GM12872 (cell line): ENCODE measurements at regions not wholly inside any gene's neighbourhood (a gene's known extent, or its start where the extent isn't known, plus 50 kb on each side); places are given as distances from the start of the nearest gene placed in this dataset.

Source experiments
- TF ChIP-seq, protein P1 (sequence below): IDR thresholded peaks from 3 replicates; pipeline ENCODE4 v1.5.1; 2011; ENCODE audit warnings: low read depth, mild to moderate bottlenecking, low read length, moderate library complexity; ENCODE audit not compliant: insufficient read depth

DNA sequence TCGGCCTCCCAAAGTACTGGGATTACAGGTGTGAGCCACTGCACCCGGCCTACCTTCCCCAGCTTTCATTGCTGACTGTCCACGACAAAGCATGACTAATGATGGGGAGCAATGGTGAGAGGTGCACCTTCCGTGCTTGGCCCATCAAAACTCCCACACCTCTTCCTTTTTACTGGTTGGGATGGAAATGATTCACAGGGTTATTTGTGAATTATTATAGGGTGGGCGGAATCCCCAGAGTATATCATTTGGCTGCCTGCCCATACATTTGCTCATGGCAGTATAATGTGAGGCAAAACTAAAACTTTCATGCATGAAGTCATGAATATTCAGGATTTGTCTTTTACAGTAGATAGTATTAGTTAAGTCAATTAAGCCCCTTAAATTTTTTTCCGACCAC lies 334.2 kb upstream of the NETO1 start:
- TF ChIP-seq, protein P1, sequence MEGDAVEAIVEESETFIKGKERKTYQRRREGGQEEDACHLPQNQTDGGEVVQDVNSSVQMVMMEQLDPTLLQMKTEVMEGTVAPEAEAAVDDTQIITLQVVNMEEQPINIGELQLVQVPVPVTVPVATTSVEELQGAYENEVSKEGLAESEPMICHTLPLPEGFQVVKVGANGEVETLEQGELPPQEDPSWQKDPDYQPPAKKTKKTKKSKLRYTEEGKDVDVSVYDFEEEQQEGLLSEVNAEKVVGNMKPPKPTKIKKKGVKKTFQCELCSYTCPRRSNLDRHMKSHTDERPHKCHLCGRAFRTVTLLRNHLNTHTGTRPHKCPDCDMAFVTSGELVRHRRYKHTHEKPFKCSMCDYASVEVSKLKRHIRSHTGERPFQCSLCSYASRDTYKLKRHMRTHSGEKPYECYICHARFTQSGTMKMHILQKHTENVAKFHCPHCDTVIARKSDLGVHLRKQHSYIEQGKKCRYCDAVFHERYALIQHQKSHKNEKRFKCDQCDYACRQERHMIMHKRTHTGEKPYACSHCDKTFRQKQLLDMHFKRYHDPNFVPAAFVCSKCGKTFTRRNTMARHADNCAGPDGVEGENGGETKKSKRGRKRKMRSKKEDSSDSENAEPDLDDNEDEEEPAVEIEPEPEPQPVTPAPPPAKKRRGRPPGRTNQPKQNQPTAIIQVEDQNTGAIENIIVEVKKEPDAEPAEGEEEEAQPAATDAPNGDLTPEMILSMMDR: no peak

DNA sequence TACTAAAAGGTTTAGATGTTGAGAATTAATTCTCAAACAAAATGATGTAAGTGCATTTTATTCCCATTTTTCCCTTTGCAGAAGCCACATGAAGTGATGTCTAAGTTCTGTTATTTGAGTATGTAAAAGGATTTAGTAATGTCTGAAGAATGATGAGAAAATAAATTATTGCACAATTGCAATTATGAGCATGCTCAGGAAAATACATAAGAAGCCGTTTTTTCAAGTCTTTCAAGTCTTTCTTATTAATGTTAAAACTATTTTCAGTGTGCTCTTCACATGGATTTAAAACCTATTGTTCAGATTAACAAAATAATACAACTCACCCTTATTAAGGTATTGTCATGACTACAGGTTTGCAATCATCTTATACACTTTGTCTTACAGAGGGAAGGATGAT lies 331.4 kb upstream of the NETO1 start:
- TF ChIP-seq, protein P1: no peak

DNA sequence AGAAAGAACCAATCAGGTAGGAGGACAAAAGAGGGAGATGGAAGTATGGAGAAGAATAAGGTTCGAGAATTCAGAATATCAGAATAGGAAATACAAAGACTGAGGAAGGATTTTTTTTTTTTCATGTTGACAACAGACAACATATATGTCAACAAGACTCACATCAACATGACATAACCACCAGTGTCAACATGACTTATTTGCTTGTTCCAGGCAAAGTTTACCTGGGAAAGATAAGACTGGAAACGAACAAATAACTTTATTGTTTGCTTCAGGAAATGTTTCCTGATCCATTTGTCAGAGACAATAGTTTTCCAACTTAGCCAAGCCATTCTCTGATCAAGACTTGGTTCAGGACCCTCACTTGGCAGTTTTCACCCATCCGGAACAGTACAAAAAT lies 321.9 kb upstream of the NETO1 start:
- TF ChIP-seq, protein P1: no peak

DNA sequence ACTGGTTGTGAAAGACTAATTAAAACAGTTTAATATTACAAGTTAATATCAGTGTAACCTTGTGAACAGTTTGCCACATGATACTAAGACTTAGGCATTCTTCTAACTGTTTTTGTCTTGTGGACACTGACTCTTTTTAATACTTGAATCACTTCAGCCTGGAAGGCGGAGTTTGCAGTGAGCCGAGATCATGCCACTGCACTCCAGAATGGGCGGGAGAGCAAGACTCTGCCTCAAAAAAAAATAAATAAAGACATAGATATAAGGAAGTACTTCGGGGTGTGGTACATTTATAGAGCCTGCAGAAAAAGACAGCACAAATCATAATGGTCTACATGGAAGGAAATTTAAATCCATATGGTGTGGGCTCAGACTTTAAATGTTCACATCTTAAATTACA lies 300.4 kb upstream of the NETO1 start:
- TF ChIP-seq, protein P1: no peak

DNA sequence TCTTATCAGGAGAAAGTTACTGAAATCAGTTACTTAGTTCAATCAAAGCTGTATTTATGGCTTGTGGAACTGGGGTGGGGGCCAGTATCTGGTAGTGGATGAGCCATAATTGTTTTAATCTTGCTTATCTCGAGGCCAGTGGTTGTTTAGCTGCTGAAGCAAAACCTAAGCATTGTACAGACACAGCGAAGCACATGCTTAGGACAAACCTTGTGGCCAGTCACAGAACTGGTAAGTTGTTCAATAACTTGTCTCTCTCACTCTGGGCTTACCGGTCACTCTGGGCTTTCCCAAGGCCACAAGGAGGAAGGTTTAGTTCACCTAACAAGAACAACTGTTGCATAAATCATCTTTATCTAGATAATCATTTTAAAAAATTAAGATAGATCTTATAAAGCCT lies 296.6 kb upstream of the NETO1 start:
- TF ChIP-seq, protein P1: no peak

DNA sequence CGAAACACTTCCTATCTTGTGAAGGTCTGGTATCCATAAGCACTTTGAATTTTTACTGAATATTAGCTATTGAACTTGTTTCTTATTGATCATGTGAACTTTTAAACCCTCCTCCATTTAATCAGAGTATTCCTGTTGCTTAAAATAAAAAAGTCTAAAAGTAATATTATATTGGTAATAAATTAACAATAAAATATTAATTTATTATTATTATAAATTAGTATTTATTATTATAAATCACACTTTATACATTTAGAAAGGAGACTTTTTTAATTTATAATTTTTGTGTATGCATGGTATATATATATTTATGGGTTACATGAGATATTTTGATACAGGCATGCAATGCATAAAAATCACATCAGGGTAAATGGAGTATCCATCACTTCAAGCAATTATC lies 295.4 kb upstream of the NETO1 start:
- TF ChIP-seq, protein P1: no peak

DNA sequence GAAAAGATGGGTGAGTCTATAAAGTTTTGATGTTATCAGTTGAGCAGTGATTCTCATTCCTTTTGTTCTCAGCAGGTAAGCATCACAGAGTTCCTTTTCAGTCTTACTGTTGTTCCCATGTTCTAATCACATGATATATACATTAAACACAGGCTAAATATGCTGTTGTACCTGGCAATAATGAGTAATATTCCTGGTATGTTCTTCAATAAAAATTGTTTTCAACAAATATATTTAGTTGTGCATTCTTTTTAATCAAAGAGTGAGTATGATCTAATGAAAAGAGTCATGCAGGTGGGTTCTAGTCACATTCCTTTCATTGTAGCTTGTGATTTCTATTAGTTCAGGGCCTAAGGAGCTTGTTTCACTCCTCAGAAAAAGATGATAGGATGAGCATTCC lies 288.3 kb upstream of the NETO1 start:
- TF ChIP-seq, protein P1: no peak

DNA sequence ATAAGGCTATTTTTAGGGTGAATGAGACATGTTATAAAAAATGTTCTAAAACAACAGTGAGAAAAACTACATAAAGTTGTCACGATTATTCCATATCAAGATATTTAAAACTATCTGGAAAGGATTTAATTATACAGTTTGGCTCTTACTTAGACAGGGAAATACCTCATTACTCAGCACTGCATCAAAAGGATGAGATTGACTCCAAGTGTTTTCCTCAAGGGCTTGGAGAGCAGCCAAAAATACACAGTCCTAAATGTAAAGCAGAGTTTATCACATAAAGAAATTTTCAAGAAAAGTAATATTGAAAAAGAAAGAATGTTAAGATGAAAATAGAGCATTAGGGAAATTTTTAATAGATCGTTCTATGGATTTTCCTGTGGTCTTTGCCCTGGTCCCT lies 285.5 kb upstream of the NETO1 start:
- TF ChIP-seq, protein P1: no peak
